NCI-H2107 treated with DMSO at 0.1 percent for 48 hours (cell line): ENCODE measurements at regions not wholly inside any gene's neighbourhood (a gene's known extent, or its start where the extent isn't known, plus 50 kb on each side); places are given as distances from the start of the nearest gene placed in this dataset.

Source experiments
- DNase-seq: peaks from one replicate; lab custom pipeline; 2025; ENCODE audit not compliant: unreplicated experiment; lab: John Stamatoyannopoulos, UW

GRCh38 chr20:7689151-7689550 is 251.1 kb downstream of the HAO1 start:
- DNase-seq, result no peak

GRCh38 chr20:7691647-7692269 is 248.5 kb downstream of the HAO1 start:
- DNase-seq, result no peak

- DNase-seq, result no peak
Observed at GRCh38 chr20:7692478-7692877, 247.8 kb downstream of the HAO1 start.

GRCh38 chr20:7693761-7694160 is 246.5 kb downstream of the HAO1 start:
- DNase-seq, result no peak

- no peak for DNase-seq
Observed at GRCh38 chr20:7695051-7695495, 245.2 kb downstream of the HAO1 start.

GRCh38 chr20:7695635-7696034 is 244.6 kb downstream of the HAO1 start:
- no peak for DNase-seq

GRCh38 chr20:7696311-7696710 is 243.9 kb downstream of the HAO1 start:
- no peak for DNase-seq

GRCh38 chr20:7702141-7702540 is 238.1 kb downstream of the HAO1 start:
- DNase-seq, result no peak

GRCh38 chr20:7703551-7703961 is 236.7 kb downstream of the HAO1 start:
- peak; percentile 87 for DNase-seq

GRCh38 chr20:7703996-7704395 is 236.3 kb downstream of the HAO1 start:
- no peak for DNase-seq

GRCh38 chr20:7708112-7708511 is 232.1 kb downstream of the HAO1 start:
- DNase-seq, result no peak

- no peak for DNase-seq
Observed at GRCh38 chr20:7708782-7709181, 231.5 kb downstream of the HAO1 start.

- DNase-seq, result no peak
Observed at GRCh38 chr20:7710440-7710839, 229.8 kb downstream of the HAO1 start.

GRCh38 chr20:7712661-7713060 is 227.6 kb downstream of the HAO1 start:
- no peak for DNase-seq

GRCh38 chr20:7714549-7714948 is 225.7 kb downstream of the HAO1 start:
- no peak for DNase-seq

- DNase-seq, result no peak
Observed at GRCh38 chr20:7716286-7716972, 223.8 kb downstream of the HAO1 start.

- DNase-seq, result no peak
Observed at GRCh38 chr20:7722564-7722963, 217.7 kb downstream of the HAO1 start.

GRCh38 chr20:7723284-7723683 is 217.0 kb downstream of the HAO1 start:
- no peak for DNase-seq

GRCh38 chr20:7728338-7728737 is 211.9 kb downstream of the HAO1 start:
- no peak for DNase-seq

GRCh38 chr20:7734216-7734615 is 206.0 kb downstream of the HAO1 start:
- DNase-seq, result no peak

GRCh38 chr20:7736336-7736735 is 203.9 kb downstream of the HAO1 start:
- no peak for DNase-seq

GRCh38 chr20:7741866-7742265 is 198.4 kb downstream of the HAO1 start:
- no peak for DNase-seq

GRCh38 chr20:7742479-7742878 is 197.8 kb downstream of the HAO1 start:
- no peak for DNase-seq
